VCaP (cell line): ENCODE measurements at regions not wholly inside any gene's neighbourhood (a gene's known extent, or its start where the extent isn't known, plus 50 kb on each side); places are given as distances from the start of the nearest gene placed in this dataset.

Experiments used
- H3K27ac ChIP-seq: fragments of 450-650 bp; 2 replicates; pipeline ENCODE4 v1.5.1; 2017
- CTCF ChIP-seq: fragments of 450-650 bp; conservative IDR thresholded peaks from 2 replicates; pipeline ENCODE4 v1.5.1; 2017; ENCODE audit warnings: mild to moderate bottlenecking, moderate library complexity

GRCh38 chr5:143456952-143457547, 53.6 kb upstream of the NR3C1 start:
- no peak for TF ChIP-seq CTCF
- H3K27ac ChIP-seq: no peak overlapping the region

DNA sequence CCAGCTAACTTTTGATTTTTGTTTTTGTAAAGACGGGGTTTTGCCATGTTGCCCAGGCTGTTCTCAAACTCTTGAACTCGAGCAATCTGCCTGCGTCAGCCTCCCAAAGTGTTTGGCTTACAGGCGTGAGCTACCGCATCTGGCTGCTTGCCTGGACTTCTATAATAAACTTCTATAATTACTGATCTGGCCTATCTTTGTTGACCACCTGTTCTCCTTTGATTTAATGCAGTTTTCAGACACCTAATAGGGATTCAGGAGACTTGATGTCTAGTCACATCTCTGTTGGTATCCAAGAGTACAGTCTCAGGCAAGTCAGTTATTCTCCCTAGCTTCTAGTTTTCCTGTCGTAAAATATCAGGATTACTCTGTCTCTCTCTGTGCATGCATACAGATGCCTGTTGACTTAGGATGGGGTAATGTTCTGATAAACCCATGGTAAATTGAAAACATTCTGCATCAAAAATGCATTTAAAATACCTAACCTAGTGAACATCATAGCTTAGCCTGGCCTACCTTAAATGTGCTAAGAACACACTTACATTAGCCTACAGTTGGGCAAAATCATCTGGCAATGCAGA, 51.5 kb upstream of the NR3C1 start:
- no peak for TF ChIP-seq CTCF
- H3K27ac ChIP-seq: no peak overlapping the region

DNA sequence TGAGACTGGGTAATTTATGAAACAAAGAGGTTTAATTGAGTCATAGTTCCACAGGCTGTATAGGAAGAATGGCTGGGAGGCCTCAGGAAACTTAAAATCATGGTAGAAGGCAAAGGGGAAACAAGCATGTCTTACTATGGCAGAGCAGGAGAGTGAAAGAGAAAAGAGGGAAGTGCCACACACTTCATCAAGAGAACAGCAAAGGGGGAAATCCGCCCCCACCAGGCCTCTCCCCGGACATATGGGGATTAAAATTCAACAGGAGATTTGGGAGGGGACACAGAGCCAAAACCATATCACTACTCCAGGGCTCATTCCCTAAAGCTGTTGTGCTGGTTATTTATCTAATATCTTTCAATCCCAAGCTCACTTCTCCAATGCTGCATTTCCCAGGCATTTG, 50.2 kb upstream of the NR3C1 start:
- H3K27ac ChIP-seq: no peak overlapping the region
- no peak for TF ChIP-seq CTCF
